G401.6 (cell line): ENCODE measurements at regions not wholly inside any gene's neighbourhood (a gene's known extent, or its start where the extent isn't known, plus 50 kb on each side); places are given as distances from the start of the nearest gene placed in this dataset.
"Not testable (repeated sequence)": the region's sequence is repeated elsewhere in the genome, so short reads cannot be mapped to it uniquely, and the experiment has no call there.

Experiments used
- FAIRE-seq: peaks from 2 replicates; lab custom pipeline; 2012; peaks lifted over from hg19 to GRCh38; lab: Jason Lieb, UNC

DNA sequence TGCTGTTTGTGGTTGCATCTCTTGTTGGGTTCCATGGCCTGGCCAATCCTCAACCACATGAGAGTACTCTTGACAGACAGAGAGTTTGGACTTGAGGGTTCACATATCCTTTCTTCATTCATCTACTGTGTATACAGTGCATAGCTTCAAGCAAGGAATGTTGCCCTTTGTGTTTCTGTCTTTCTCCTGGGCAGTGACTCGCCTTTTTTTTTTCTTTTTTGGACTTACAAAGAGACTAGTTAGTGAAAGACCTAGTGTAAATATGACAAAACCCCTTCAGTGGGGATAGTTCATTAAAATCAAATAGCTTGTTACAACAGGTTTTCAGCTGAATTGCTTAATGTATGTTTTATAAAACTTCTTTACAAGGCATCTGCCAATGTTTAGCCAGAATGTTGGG, 290.2 kb downstream of the FGFR2 start:
- FAIRE-seq = no peak

GRCh38 chr10:121309164-121309563, 289.1 kb downstream of the FGFR2 start:
- FAIRE-seq = no peak

DNA sequence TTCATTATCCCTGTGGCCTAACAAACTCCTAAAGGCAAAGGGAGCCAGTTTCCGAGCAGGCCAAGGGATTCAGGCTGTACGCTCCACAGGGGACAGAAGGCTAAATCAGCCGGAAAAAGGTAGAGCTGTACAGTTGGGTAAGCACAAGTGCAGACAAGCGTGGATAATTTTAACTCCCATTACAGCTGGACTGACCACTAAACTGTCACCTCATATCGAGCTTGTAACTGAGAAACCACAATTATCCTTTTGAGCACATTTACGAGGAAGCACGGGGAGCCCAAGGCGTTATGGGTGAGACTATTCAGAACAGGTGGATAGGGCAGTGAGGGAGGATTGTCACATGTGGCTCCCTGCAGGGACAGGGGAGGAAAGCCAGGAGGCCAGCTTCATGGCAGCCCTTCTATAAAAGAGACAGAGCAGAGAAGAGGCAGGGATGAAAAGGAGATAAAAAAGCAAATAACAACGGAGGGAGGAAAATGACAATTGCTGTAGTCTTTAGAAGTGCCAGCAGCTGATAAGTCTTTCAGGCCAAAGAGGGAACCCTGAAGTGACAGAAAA, 288.0 kb downstream of the FGFR2 start:
- no peak for FAIRE-seq

DNA sequence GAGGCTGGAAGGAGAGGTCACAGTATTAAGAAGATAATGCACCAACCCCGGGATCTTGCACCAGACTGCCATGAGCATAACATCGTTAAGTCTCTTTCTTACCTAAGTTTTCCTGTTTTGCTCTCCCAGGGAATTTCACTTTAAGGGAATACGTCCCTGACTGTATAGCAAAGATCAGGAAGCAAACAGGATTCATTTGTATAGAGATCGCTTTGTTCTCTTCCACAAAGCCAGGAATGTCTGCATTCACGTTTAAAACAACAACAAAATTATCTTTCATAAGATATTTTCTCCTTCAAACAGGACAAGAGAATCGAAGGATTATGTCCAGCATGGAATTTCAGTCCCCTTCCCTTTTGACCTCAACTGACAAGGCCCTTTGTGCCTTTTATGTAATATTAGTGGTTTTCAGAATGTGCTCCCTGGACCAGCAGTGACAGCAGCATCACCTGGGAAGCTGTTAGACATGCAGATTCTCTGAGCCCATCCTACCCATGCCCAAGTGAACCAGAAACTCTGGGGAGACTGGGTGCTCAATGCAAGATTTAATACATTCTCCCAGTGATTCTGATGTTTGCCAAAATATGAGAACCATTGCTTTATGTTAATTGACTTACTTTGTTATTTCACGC, 286.3 kb downstream of the FGFR2 start:
- FAIRE-seq = no peak

GRCh38 chr10:121312587-121312986, 285.7 kb downstream of the FGFR2 start:
- FAIRE-seq = no peak

DNA sequence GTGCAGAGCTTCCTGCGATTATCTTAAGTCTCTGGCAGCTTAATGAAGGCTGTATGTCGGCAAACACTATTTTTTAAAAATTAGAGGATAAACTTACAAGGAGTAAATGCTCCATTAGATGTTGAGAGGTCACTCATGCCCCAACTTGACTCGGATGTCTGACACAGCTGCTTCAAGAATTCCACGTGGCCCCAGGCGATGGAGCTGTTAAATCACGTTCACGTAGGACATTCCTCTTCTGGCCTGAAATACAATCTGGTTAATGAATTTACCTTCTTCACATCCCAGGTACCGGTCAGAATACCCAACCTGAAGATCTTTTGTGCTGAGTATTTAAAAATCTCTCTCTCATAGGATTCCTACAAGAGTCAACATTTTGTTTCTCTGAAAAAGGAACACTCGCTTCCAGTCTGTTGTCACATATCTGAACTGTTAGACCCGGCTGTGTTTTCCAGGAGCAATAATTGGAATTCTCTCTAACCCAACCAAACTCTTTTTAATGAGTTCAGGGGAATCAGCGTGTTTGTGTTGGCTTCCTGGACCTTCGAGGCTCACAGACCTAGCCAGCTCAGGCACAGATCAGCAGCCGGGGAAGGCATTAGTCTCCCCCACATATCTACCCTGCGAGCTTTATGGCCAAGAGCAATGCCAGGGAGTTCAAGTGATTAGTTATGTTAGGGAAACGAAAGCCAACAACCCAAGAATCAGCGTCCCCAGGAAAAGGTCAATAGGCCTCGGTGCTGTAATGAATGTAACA, 284.9 kb downstream of the FGFR2 start:
- FAIRE-seq = no peak

DNA sequence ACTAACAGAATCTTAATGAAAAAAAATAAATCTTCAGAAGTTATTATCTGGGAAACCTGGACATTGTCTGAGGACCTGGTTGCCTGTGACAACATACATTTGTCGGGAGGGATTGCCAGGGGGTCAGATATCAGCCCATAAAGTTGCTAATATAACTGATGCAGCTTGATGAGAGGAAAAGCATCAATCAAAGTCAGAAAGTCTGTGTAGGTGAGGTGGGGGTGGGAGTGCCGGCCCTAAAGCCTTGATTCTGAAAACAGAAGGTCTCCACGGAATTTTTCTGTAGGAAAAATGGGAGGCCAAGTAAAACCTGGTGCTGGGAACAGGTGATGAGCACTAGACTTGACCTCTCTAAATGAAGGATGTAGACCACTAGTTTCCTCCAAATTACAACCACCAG, 281.8 kb downstream of the FGFR2 start:
- FAIRE-seq = no peak

GRCh38 chr10:121317374-121317773, 280.9 kb downstream of the FGFR2 start:
- FAIRE-seq = no peak

DNA sequence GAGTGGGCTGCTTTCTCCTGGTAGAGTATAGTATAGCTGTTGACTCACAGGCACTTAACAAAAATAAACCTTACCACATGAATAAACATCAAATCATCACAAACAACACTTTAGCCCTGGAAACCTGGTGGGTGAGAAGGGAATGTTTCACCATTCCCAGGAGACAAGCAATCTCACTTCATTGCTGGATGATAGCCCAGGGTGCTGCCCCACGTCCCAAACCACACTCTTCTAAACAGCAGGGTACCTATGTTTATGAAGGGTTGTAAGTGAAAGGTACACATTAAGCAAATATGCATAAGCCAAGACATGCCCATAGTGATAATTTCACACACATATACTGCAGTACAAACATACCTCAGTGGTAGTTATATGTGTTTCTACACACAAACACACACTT, 276.2 kb downstream of the FGFR2 start:
- no peak for FAIRE-seq

GRCh38 chr10:121322776-121323175, 275.5 kb downstream of the FGFR2 start:
- no peak for FAIRE-seq

- no peak for FAIRE-seq
Measured at GRCh38 chr10:121323443-121323842, 274.8 kb downstream of the FGFR2 start.

DNA sequence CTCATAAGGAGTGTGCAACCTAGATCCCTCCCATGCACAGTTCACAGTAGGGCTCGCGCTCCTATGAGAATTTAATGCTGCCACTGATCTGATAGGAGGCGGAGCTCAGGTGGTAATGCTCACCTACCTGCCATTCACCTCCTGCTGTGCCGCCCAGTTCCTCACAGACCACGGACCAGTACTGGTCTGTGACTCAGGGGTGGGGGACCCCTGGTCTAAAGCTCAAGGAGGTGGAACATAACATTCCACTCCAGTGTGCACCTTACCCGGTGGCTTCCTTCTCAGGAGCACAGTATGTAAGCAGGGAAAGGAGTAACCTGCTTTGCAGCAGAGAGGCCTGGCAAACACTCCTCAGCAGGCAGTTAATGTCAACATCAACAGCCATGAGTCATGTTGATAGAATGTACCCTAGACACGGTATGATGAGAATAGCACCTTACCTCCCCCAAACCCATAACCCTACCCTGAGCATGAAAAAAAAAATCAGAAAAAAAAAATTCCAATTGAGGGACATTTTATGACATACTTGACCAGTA, 273.5 kb downstream of the FGFR2 start:
- FAIRE-seq = no peak

DNA sequence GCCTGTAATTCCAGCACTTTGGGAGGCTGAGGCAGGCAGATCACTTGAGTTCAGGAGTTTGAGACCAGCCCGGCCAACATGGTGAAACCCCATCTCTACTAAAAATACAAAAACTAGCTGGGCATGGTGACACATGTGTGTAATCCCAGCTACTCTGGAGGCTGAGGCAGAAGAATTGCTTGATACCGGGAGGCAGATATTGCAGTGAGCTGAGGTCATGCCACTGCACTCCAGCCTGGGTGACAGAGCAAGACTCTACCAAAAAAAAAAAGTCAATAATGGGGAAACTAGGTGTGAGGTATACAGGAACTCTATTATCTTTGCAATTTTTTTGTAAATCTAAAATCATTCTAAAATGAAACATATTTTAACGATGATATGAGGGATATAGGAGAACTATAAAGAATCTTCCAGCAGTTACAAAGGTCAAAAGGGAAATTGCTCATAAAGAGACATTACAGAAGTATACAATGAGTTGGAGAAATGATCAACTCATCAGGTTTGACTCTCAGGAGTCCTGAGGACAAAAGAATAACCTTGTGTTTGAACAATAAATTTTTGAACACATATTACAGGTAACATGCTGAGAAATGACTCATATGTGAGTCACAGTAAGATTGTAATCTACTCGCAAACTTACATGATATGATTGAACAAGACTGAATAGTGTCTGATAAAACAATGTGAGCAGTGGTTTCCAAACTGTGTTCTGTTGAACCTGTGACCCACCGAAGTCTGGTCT, 272.6 kb downstream of the FGFR2 start:
- FAIRE-seq = no peak

- FAIRE-seq = no peak
Measured at GRCh38 chr10:121326905-121327304, 271.3 kb downstream of the FGFR2 start.

DNA sequence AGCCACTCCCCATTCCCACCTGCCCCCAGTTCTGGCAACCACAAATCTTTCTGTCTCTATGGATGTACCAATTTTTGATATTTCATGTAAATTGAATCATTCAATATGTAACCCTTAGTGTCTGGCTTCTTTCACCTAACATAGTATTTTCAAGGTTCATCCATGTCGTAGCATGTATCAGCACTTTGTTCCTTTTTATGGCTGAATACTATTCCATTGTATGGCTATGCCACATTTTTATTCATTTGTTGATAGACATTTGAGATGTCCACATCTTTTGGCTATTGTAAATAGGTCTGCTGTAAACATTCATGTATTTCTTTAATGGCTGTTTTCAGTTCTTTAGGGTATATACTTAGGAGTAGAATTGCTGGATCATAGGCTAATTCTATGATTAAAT, 270.5 kb downstream of the FGFR2 start:
- FAIRE-seq = no peak

- not testable (repeated sequence) for FAIRE-seq
Measured at GRCh38 chr10:121329631-121330030, 268.6 kb downstream of the FGFR2 start.

DNA sequence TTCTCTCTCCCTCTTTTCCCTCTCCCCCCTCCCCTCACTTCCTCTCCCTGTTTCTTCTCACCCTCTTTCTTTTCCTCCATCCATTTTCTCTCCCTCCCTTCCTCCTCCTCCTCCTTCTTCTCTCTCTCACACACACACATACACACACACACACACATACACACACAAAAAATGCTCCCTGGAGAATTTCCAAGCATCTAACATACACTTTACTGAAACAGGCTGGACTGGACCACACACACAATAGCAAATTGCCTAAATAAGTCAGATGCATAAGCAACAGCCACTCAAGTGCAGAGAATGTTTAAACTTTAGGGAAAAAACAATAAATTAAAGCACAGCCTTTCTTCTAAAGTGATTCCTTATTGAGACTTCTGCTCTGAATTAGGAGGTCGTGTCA, 267.7 kb downstream of the FGFR2 start:
- FAIRE-seq = no peak

- FAIRE-seq = no peak
Measured at GRCh38 chr10:121332353-121332752, 265.9 kb downstream of the FGFR2 start.

DNA sequence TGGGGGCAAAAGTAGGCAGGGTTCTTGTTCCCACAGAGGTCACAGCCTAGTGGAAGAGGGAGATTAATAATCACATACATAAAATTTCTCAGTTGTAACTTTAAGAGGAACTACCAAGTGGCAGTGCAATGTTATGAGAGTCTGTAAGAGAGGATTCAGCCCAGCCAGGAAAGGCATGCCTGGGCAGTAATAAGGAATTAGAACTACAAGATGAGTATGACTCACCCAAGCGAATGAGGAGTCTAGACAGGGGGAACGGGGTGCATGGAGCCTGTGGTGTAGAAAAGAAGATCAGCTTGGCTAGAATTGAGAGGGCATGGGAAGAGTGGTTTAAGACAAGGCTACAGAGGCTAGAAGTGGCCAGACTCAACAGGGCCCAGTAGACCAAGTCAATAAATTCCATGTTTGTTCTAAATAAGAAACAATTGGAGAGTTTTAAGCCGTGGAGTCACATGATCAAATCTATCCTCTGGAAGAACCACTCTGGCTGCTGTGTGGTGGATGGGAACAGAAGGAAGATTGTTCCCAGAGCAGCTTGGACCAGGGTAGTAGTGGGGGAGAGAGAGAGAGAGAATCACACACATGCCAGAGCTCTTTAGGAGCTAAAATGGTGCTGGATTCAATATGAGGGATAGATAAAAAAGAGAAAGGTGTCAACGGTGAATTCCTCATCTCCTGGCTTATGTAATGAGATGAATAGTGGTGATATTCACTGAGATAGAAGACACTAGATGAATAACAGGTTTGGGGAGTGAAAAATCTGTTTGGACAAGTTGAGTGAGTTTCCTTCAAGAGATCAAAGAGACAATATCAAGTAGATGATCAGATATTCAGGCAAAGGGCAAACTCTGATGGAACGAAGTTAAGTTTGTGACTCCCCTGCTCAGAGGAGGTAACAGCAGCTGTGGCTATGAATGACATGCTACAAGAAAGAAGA, 265.1 kb downstream of the FGFR2 start:
- FAIRE-seq = no peak

DNA sequence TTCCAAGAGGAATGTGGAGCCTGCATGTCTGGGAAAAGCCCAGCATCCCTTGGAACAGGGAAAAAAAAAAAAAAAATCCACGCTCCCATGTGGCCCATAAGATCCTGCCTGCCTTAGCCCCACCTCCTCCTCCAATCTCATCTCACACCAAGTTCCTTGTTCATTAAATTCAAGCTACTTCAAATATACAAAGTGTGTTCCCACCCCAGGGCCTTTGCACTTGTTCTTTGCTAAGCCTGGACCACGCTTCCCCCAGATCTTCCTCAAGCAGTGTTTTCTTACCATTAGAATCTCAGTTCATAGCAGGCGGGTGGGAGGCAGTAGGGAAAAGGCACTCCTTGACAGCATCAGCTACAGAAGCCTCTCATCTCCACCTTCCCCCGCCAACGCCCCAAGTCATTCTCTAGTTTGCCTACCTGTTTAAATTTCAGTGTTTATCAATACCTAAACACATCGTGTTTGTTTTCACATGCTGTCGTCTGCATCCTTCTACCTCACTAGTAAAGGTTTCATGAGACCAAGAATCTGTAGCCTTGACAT, 262.8 kb downstream of the FGFR2 start:
- no peak for FAIRE-seq

DNA sequence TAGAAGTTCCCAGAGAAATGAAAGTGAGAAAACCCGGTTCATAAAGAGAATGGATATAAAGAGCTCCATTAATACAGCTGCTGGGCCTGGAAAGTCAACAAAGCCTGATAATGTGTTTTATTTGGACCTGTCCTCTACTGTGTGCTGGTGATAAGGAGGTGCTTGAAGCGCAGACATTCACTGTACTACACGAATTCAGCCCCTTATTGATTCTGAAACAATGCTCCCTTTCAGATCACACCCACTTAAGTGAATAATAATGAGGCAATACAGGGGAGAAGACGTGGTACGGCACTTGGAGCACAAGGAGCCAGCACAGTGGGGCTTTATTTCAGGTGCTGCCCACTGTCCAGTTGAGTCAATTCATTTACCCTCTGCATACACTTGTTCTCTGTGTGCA, 260.8 kb downstream of the FGFR2 start:
- FAIRE-seq = no peak
